ENCODE measurements at regions not wholly inside any gene's neighbourhood (a gene's known extent, or its start where the extent isn't known, plus 50 kb on each side); places are given as distances from the start of the nearest gene placed in this dataset.

- TF ChIP-seq SUZ12 (IDR thresholded peaks at IDR 0.05; ENCODE audit: extremely low read depth, insufficient read depth, insufficient read length) = no peak
- TF ChIP-seq YY1 (IDR thresholded peaks at IDR 0.05; ENCODE audit: insufficient read depth, insufficient read length) = no peak
- TF ChIP-seq ZNF274 (IDR thresholded peaks at IDR 0.05; ENCODE audit: low read depth, low read length) = no peak
Measured at GRCh38 chr16:54482892-54483574, 196.4 kb upstream of the IRX3 start.

Data from NT2/D1 (cell line).